HT1080 (cell line): ENCODE measurements at regions not wholly inside any gene's neighbourhood (a gene's known extent, or its start where the extent isn't known, plus 50 kb on each side); places are given as distances from the start of the nearest gene placed in this dataset.

Experiments used
- DNase-seq: peaks from one replicate; pipeline ENCODE4 v3.0.0-alpha.2; 2015; ENCODE audit warnings: low read depth

GRCh38 chr14:100658181-100658886 is 68.4 kb upstream of the DLK1 start:
- DNase-seq: no peak

DNA sequence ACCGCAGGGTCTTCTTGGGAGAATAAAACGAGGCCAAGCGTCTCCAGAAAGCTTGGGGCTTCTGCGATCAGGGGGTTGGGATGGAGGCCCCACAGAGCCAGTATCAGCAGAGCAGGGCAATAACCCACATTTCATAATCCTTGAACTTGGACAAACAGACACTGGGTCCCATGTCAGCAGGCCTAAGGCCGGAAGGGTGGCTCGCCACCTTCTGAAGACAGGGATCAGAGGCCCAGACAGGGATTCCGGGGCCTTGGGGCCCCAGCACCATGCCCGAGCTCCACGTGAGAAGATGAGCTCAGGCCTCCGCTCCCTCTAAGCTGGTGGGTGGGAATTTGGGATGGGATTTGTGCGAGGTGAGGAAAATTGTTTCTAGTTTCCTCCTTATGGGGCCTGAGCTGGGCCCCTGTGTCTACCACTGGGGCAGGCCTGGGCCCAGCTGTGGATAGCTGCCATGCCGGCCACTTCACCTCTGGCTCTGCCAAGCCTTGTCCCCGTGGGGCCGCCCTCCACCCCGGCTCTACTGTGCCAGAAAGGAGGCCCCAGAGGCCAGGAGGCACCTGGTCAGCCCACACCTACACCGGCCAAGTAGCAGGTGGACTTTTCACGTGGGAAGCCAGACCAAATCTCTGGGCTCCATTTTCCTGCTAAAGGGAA is 67.2 kb upstream of the DLK1 start:
- DNase-seq: no peak

DNA sequence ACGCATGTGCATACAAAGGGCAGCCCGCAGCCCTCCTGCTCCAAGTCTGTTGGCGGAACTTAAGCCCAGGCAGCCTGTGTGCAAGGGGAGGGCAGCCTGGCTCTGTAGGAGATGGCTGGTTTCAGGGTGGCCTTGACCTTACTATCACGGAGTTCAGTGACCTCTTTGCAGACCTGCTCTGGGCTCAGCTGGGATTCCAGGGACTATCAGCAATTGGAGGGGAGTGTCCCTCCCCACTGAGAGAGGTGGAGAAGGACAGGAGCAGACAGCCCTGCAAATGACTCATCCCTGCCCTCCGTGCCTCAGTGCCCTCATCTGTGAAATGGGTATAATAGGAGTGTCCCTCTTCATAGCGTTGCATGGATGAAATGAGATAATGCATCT is 66.2 kb upstream of the DLK1 start:
- DNase-seq: no peak

DNA sequence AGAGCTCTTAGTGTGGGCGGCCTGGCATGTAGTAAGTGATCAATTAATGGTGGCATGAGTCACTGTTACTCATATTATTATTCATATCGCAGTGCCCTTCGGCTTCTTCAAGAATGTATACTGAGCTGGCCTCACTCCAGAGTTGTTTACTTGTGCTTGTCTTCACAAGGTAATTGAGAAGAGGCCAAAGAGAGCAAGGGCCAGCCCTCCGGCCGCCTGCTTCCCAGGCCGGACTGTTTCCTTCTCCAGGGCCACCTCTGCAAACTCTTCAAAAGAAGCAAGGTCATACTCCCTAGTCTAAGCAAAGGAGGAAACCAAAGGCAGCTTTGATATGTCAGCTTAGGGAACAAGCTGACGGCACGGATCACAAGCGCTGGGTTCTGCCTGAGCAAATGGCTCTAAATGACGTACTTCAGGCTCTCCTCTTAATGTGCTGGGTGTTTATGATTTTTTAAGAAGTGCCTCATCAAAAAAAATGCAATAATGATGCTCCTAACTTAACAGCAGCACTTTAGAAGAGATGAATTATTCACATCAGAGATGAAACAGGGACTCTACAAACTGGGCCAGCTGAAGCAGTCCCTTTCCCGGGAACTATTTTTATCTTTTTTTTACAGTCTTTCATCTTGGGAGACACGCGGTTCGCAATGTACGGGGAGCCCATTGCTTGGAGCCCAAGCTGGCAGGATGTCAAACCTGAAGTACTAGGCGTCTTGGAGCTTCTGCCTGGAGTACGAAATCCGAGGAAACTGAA is 65.6 kb upstream of the DLK1 start:
- no peak for DNase-seq

DNA sequence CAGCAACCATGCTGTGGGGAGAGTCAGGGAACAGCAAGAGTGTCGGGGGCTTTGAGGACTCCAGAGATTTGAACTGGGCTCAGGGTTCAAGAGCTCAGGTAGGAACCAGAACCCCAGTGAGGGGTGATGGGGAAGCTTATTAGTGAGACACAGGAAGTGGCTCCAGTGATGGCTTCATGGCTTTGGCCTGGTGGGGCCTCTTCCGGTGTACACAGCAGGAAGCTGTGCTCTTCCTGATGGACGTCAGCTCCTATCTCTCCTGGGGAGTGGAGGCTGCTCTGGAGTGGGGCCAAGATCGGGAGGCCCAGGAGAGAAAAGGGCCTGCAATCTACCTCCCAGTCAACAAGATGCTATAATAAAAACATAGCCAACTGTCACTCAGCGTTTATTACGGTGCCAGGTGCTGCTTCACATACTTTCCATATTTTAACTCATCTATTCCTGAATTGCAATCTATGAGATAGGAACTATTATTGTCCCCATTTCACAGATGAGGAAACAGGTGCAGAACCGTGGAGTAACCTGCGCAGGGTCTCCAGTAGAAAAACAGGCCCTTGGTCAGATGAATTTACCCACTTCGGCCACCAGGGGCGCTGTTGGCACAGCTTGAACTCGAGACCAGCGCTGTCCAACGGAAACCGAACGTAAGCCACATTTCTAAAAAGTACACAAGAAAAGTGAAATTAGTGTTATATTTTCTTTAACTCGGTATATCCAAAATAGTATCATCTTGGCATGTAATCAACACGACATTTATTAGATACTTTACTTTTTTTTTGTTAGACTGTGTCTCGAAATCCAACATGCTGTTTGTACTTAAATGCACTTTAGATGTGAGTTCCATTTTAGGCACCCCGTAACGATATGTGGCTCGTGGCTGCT is 63.6 kb upstream of the DLK1 start:
- peak; percentile 43 for DNase-seq

DNA sequence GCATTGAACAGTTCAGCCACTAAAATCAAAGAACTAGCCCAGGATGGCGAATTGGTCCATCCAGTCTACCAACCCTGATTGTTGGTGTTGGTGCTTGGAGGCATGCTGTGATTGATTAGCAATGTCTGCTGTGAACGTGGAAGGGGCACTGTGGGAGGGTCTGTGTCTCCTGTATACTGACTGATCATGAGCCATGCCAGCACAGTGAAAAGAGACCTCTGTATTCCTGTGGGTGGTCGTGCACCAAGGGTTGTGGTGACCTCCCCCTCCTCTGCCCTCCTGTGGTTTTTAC is 63.0 kb upstream of the DLK1 start:
- DNase-seq: no peak

DNA sequence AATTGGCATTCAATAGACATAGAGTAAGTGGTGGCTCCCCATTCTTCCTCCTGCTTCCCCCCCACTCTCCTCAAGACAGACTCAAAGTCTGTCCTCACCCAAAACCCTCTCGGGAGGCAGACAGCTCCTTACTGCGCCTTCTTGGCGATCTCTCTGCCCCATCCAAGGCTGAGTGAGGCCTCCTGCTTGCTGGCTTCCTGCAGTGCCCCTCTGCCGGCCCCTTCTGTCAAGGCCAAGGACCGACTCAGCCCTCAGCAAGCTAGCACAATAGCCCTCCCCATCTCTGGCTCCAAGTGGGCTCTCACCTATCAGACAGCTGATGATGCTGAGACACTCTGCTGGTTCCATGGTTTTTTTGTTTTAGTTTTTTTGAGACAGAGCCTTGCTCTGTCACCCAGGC is 62.5 kb upstream of the DLK1 start:
- no peak for DNase-seq

DNA sequence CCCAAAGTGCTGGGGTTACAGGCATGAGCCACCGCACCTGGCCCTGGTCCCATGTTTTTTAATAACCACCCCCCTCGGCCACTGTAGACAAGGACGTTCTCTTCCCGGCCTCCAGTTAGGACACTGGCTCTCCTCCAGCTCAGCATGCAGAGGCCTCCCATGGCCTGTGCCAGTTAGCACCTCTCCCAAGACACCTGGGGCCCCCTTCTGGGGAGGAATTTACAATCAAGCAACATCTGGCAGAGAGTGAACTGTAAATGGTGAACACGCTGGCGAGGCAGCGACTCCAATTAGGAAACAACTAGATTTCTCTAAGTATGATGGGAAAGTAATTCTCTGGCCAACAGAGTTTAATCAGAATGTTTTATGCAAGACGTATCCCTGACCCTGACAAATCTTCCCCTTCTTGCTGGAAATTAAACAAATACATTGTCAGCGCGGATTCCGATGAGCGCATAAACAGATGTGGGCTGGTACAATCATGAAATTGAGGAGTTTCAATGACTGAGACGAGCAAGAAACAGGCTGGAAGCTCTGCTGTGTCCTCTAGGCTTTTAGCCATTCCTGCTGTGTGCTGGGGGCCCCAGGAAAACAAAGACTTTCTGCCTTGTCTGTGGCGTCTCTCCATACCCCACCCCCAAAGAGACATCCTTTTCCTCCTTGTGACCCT is 61.7 kb upstream of the DLK1 start:
- DNase-seq: no peak

DNA sequence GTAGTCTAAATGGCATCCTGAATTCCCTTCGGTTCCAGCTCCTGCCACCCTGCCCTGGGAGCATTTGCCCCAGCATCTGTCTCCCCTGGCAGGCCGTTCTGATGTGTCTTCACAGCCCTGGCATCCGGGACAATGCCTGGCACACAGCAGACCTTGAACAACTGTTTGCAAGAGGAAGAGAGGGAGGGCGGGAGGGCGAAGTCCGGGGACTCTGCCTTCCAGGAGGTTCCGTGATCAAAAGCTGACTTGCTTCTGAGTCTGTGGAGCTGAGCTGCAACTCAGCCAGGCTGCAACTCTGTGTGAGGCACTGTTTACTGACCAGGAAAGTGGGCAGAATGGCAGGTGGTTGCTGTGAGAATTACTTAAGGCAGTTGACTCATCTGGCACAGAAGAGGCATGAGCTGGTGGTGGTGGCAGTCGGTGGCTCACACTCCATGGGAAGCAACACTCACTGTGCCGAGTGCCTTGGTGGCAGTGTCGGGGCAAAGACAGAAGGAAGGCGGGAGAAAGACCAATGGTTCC is 61.1 kb upstream of the DLK1 start:
- peak; percentile 72 for DNase-seq

DNA sequence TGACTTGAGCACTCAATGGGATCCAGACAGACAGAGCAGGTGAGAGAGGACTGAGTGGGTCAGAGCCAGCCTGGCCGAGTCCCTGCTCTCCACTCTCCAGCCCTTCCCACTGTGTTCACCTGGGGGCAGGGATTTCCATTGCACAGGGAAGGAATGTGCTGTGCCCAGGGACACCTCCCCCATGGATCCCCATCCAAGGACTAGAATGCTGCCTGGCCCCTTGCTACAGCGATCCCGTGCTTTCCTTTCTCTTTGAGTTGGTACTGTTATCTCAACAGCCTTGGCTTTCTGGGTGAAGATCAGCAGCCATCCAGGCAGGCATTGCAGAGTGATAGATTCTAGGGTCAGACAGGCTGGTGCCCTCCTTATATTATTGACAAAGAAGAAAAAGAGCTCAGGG is 60.3 kb upstream of the DLK1 start:
- no peak for DNase-seq

- no peak for DNase-seq
Measured at GRCh38 chr14:100666851-100667250, 59.8 kb upstream of the DLK1 start.

DNA sequence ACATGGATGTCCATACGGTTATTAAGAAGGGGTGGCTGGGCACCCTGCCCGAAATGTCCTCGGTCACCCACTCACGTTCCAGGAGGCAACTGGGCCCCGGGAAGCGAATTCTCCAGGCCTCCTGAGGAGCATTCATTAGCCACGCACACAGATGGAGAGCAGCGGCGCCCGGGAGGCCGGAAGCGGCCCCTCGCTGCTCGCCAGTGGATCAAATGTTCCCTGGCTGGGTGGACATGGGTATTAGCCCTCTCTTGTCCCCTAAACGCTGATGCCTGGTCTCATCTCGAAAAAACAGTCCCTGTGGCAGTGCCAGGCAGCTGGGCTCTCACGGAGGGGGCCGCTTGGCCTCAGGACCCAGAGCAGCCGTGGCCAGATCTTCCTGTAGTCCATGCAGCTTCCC is 59.0 kb upstream of the DLK1 start:
- DNase-seq: no peak

DNA sequence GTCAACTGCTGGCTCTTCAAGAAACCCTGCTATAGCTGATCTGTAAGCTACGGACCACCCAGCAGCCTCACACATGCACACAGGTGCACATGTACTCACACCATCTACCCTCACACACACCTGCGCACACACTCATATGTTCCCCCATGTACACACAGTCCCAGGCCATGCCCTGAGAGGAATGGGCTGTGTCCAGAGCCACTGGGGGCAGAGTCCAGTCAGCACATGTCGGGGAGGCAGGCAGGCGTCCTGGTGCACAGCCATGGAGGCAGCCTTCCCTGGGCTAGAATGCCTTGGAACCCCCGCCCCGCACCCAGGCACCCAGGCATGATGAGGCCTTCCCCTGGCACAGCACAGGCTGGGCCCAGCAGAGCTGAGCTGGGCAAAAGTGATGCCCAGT is 58.3 kb upstream of the DLK1 start:
- DNase-seq: no peak

DNA sequence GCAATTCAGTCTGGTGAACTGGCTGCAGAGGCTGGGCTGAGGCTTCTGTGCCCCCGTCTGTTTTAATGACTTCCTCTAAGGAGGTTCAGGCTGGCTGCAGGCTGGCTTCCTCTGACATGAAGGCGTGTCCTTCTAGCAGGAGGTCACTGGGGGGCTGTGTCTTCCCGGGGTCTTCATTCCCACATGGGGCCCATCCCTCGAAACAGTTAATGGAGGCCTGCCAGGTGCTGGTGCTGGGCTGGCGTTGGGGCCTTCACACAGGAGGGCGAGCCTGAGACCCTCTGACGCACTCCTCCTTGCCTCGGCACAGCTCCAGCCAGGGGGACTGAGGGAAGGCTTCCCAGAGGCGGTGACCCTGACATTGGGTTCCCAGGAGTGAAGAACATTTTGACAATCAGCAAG is 57.7 kb upstream of the DLK1 start:
- no peak for DNase-seq

- no peak for DNase-seq
Measured at GRCh38 chr14:100669468-100669867, 57.2 kb upstream of the DLK1 start.

DNA sequence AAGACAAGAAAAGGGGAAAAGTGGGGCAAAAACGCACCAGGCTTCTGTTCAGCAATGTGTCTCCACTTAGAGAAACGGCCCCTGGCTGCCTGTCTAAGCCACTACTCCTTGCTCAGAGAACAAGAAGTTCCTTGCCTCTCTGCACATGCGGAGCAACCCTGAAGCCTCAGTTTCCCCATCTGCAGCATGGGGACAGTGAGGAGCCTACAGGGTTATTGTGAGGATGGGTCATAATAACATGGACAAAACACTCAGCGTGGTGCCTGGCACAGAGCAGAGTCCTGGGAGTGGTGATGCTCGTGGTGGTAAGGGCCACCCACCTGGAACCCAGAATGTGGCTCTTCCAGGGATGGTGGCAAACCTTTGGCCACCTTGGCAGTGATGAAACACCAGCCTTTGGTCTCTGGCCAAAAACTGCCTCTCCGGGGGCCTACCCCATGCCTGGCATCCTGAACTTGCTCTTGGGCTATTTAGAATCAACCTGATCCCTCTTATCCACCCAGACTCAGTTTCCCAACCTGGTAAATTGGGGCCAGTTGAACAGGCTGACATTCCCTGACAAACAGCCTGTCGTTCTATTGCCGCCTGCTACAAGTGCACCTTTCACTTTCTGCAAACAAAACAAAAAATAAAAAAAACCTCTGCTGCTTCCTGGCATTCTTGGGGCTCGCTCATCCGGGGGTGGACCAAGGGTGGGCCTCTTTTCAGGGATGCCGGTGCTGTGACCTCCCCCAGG is 56.5 kb upstream of the DLK1 start:
- no peak for DNase-seq

- no peak for DNase-seq
Measured at GRCh38 chr14:100670753-100671049, 56.0 kb upstream of the DLK1 start.

DNA sequence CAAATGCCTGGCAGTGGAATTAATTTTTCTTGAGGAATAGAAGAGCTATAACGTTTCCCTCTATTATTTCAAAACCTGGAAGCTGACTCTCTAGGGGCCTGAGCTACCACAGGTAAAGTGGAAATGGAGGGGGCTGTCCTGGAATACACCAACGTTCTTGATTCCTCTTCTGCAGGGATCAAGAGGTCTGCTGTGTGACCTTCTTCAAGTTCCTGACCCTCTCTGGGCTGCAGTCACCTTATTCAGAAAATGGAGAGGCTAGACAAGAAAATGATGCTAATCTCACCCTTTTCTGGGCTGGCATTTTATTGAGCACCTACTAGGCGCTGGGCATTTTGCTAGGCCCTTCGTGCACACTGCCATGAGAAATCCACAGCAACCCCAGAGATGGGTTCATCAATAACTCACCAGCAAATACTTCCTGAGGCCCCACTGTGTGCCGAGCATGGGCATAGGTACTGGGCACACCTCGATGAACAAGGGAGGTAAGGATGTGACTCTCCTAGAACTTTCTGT is 55.2 kb upstream of the DLK1 start:
- no peak for DNase-seq

DNA sequence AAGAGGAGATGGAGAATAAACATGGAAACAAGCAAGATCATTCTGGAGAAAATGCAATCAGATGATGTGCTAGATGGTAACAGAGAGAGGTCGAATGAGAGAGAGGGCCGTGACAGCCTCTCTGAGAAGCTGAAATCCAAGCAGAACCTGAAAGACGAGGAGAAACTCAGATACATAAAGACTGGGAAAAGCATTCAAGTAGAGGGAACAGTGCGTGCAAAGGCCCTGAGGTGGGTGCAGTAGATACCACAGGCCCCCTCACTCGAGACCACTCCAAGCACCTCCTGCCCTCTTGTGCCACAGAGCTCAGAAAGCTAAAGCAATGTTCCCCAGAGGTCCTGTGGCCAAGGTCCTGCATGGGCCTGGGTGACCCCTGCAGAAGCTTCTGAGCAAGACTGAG is 54.8 kb upstream of the DLK1 start:
- DNase-seq: no peak

DNA sequence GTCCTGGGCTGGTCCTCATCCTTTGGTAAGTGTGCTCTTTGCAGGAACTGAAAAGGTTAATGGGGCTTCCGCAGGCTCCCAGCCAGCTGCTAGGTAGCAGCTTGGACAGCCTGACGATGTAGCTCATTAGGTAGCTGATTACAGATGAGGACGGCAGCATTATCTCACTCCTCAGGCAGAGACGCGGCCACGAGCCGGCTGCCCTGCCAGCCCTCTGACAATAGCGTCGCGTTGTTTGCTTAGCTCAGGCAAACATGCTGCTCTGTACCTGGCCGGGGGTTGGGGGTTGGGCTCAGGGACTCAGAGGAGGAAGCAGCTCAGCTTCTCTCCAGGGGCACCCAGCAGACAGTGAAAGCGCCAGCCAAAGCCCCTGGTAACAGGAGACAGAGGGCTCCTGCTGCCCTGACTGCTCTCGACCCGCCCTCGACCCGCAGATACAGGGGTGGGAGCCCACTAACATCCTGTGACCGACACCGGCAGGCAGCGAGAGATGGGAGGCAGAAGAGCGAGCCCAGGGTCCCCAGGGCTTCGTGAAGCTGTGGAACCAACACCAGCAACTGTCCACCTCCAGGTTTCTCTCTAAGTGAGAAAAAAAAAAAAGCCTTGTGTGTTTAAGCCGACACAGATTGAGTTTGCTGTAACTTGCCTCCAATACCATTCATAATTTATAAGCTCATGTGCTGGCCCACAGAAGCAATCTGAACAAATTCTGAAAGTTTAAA is 53.4 kb upstream of the DLK1 start:
- DNase-seq: no peak
